Stimulated activated CD8-positive, alpha-beta memory T cell treated with anti-CD3 and anti-CD28 coated beads, Interleukin-7, amount 100 ng/mL, for 1 hour (primary cell): ENCODE measurements at regions not wholly inside any gene's neighbourhood (a gene's known extent, or its start where the extent isn't known, plus 50 kb on each side); places are given as distances from the start of the nearest gene placed in this dataset.

ENCODE experiments used
- DNase-seq, 2 donors: peaks; one replicate each; pipeline ENCODE4 v3.0.0-alpha.2; 2020; ENCODE audit warnings: low read depth in 2 of 2

- no peak for DNase-seq
Observed at GRCh38 chr2:133838642-133839365, 270.5 kb upstream of the NCKAP5 start.

GRCh38 chr2:133839677-133840076, 271.4 kb upstream of the NCKAP5 start:
- DNase-seq: no peak

GRCh38 chr2:133840761-133841160, 272.5 kb upstream of the NCKAP5 start:
- no peak for DNase-seq

- DNase-seq: no peak
Observed at GRCh38 chr2:133841900-133842299, 273.6 kb upstream of the NCKAP5 start.

GRCh38 chr2:133842446-133842845, 274.2 kb upstream of the NCKAP5 start:
- DNase-seq: no peak

- no peak for DNase-seq
Observed at GRCh38 chr2:133843091-133843490, 274.8 kb upstream of the NCKAP5 start.

GRCh38 chr2:133843551-133843950, 275.3 kb upstream of the NCKAP5 start:
- DNase-seq: no peak

GRCh38 chr2:133844214-133844892, 276.1 kb upstream of the NCKAP5 start:
- DNase-seq: peak; percentile 11 to 17

GRCh38 chr2:133846476-133846875, 278.2 kb upstream of the NCKAP5 start:
- no peak for DNase-seq

GRCh38 chr2:133847591-133847990, 279.3 kb upstream of the NCKAP5 start:
- DNase-seq: no peak

- no peak for DNase-seq
Observed at GRCh38 chr2:133848111-133848649, 279.9 kb upstream of the NCKAP5 start.

GRCh38 chr2:133849341-133849740, 281.1 kb upstream of the NCKAP5 start:
- no peak for DNase-seq

GRCh38 chr2:133854603-133855200, 286.4 kb upstream of the NCKAP5 start:
- DNase-seq: no peak

GRCh38 chr2:133855526-133855925, 287.3 kb upstream of the NCKAP5 start:
- DNase-seq: no peak

- DNase-seq: no peak
Observed at GRCh38 chr2:133856678-133857077, 288.4 kb upstream of the NCKAP5 start.

- DNase-seq: no peak
Observed at GRCh38 chr2:133859578-133859977, 291.3 kb upstream of the NCKAP5 start.

- no peak for DNase-seq
Observed at GRCh38 chr2:133862400-133862977, 294.2 kb upstream of the NCKAP5 start.

- no peak for DNase-seq
Observed at GRCh38 chr2:133863106-133863800, 295.0 kb upstream of the NCKAP5 start.

- DNase-seq: no peak
Observed at GRCh38 chr2:133865141-133865540, 296.9 kb upstream of the NCKAP5 start.

GRCh38 chr2:133867166-133867565, 298.9 kb upstream of the NCKAP5 start:
- DNase-seq: no peak

- DNase-seq: no peak
Observed at GRCh38 chr2:133871545-133872209, 303.4 kb upstream of the NCKAP5 start.
